GM21381 (cell line): ENCODE measurements at regions not wholly inside any gene's neighbourhood (a gene's known extent, or its start where the extent isn't known, plus 50 kb on each side); places are given as distances from the start of the nearest gene placed in this dataset.

Experiments used
- ATAC-seq: cut with Tn5 transposase; IDR thresholded peaks from one replicate; pipeline ENCODE4 v1.9.1; 2021; ENCODE audit warnings: mild to moderate bottlenecking, moderate library complexity; ENCODE audit not compliant: unreplicated experiment

- no peak for ATAC-seq
Measured at GRCh38 chr6:134511984-134512683, 194.2 kb upstream of the SGK1 start.

GRCh38 chr6:134510920-134511319 is 193.0 kb upstream of the SGK1 start:
- ATAC-seq, result no peak

GRCh38 chr6:134510142-134510541 is 192.2 kb upstream of the SGK1 start:
- no peak for ATAC-seq

- no peak for ATAC-seq
Measured at GRCh38 chr6:134508862-134509498, 191.1 kb upstream of the SGK1 start.

- no peak for ATAC-seq
Measured at GRCh38 chr6:134506162-134506561, 188.2 kb upstream of the SGK1 start.

GRCh38 chr6:134503585-134504281 is 185.8 kb upstream of the SGK1 start:
- ATAC-seq, result no peak

GRCh38 chr6:134502614-134503549 is 185.0 kb upstream of the SGK1 start:
- no peak for ATAC-seq

GRCh38 chr6:134495890-134496248 is 178.0 kb upstream of the SGK1 start:
- ATAC-seq, result no peak

- ATAC-seq, result no peak
Measured at GRCh38 chr6:134495203-134495889, 177.4 kb upstream of the SGK1 start.

GRCh38 chr6:134493789-134494188 is 175.9 kb upstream of the SGK1 start:
- ATAC-seq, result no peak

GRCh38 chr6:134491477-134491876 is 173.6 kb upstream of the SGK1 start:
- ATAC-seq, result no peak

- no peak for ATAC-seq
Measured at GRCh38 chr6:134482593-134483270, 164.8 kb upstream of the SGK1 start.

GRCh38 chr6:134481966-134482365 is 164.1 kb upstream of the SGK1 start:
- ATAC-seq, result no peak

- ATAC-seq, result no peak
Measured at GRCh38 chr6:134480593-134480992, 162.7 kb upstream of the SGK1 start.

GRCh38 chr6:134478764-134479399 is 161.0 kb upstream of the SGK1 start:
- no peak for ATAC-seq

- ATAC-seq, result no peak
Measured at GRCh38 chr6:134477991-134478635, 160.2 kb upstream of the SGK1 start.

- ATAC-seq, result no peak
Measured at GRCh38 chr6:134474955-134475354, 157.0 kb upstream of the SGK1 start.

GRCh38 chr6:134472661-134473060 is 154.7 kb upstream of the SGK1 start:
- ATAC-seq, result no peak

- ATAC-seq, result no peak
Measured at GRCh38 chr6:134472046-134472445, 154.1 kb upstream of the SGK1 start.
